ENCODE measurements at regions not wholly inside any gene's neighbourhood (a gene's known extent, or its start where the extent isn't known, plus 50 kb on each side); places are given as distances from the start of the nearest gene placed in this dataset.

GRCh38 chr2:105177008-105177407, 64.5 kb upstream of the GPR45 start:
- TF ChIP-seq CTCF (IDR thresholded peaks at IDR 0.05; ENCODE audit: low read depth, low read length, missing input control) = no peak
- TF ChIP-seq FOXA1 (IDR thresholded peaks at IDR 0.05) = no peak
- TF ChIP-seq RXRA (IDR thresholded peaks at IDR 0.05) = no peak
- TF ChIP-seq YY1 (IDR thresholded peaks at IDR 0.05) = no peak
- no peak for TF ChIP-seq MAX (IDR thresholded peaks at IDR 0.05)

All from liver (tissue), 3 donors.